ENCODE measurements at regions not wholly inside any gene's neighbourhood (a gene's known extent, or its start where the extent isn't known, plus 50 kb on each side); places are given as distances from the start of the nearest gene placed in this dataset.

GRCh38 chr3:95609411-95609810, 1205.0 kb upstream of the EPHA6 start:
- H3K9me3 ChIP-seq (ENCODE audit: control insufficient read depth, insufficient read depth, low read length) = no peaks in the 10 kb centered on the region
- H3K4me1 ChIP-seq (ENCODE audit: control insufficient read depth, insufficient read depth, low read length) = no peaks in the 10 kb centered on the region
- no peak overlapping the region for H3K4me3 ChIP-seq (ENCODE audit: low read length)
- no peak overlapping the region for H3K27ac ChIP-seq (ENCODE audit: low read length)
- H3K27me3 ChIP-seq (ENCODE audit: control insufficient read depth, insufficient read depth, low read length) = no peaks in the 10 kb centered on the region
- no peak for DNase-seq (ENCODE audit: low read depth, low spot score)
- no peaks in the 10 kb centered on the region for H3K36me3 ChIP-seq (ENCODE audit: control insufficient read depth, insufficient read depth, low read length)

- H3K27ac ChIP-seq (ENCODE audit: low read length) = no peak overlapping the region
- H3K27me3 ChIP-seq (ENCODE audit: control insufficient read depth, insufficient read depth, low read length) = no peaks in the 10 kb centered on the region
- no peak for DNase-seq (ENCODE audit: low read depth, low spot score)
- H3K9me3 ChIP-seq (ENCODE audit: control insufficient read depth, insufficient read depth, low read length) = no peaks in the 10 kb centered on the region
- no peak overlapping the region for H3K4me3 ChIP-seq (ENCODE audit: low read length)
- H3K4me1 ChIP-seq (ENCODE audit: control insufficient read depth, insufficient read depth, low read length) = no peaks in the 10 kb centered on the region
- no peaks in the 10 kb centered on the region for H3K36me3 ChIP-seq (ENCODE audit: control insufficient read depth, insufficient read depth, low read length)
Measured at GRCh38 chr3:95612611-95613010, 1201.8 kb upstream of the EPHA6 start.

DNA sequence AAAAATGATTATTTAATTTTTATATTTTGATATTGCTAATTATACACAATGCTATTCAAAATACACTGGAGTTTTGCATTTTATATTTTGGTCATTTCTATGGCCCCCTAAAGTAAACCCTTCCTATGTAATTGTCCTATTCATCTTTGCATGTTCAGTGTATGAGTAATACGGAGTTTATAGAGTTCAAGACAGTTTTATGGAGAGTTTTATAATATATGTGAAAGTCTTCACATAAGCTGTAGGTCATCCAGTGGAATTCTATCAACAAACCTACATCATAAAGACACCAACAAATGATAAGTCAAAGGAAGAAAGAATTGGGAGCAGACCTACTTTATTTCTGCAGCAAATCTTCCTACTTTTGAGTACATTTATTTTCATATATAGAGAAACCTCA, 1200.4 kb upstream of the EPHA6 start:
- no peaks in the 10 kb centered on the region for H3K36me3 ChIP-seq (ENCODE audit: control insufficient read depth, insufficient read depth, low read length)
- no peaks in the 10 kb centered on the region for H3K4me1 ChIP-seq (ENCODE audit: control insufficient read depth, insufficient read depth, low read length)
- H3K4me3 ChIP-seq (ENCODE audit: low read length) = no peak overlapping the region
- DNase-seq (ENCODE audit: low read depth, low spot score) = no peak
- H3K27ac ChIP-seq (ENCODE audit: low read length) = no peak overlapping the region
- no peaks in the 10 kb centered on the region for H3K9me3 ChIP-seq (ENCODE audit: control insufficient read depth, insufficient read depth, low read length)
- WGBS (ENCODE audit: insufficient coverage, insufficient read length) = no CpG with 5 or more reads among the region's 1 CpG
- no peaks in the 10 kb centered on the region for H3K27me3 ChIP-seq (ENCODE audit: control insufficient read depth, insufficient read depth, low read length)

- Histone ChIP-seq H3K4me1 (ENCODE audit: control insufficient read depth, insufficient read depth, low read length) (no peaks in the 10 kb centered on the region), H3K9me3 (ENCODE audit: control insufficient read depth, insufficient read depth, low read length) (no peaks in the 10 kb centered on the region), H3K36me3 (ENCODE audit: control insufficient read depth, insufficient read depth, low read length) (no peaks in the 10 kb centered on the region), H3K27ac (ENCODE audit: low read length) (no peak overlapping the region), H3K4me3 (ENCODE audit: low read length) (no peak overlapping the region), H3K27me3 (ENCODE audit: control insufficient read depth, insufficient read depth, low read length) (no peaks in the 10 kb centered on the region)
- DNase-seq (ENCODE audit: low read depth, low spot score) = no peak
- WGBS (ENCODE audit: insufficient coverage, insufficient read length) = no CpG with 5 or more reads among the region's 4 CpGs
Measured at GRCh38 chr3:95615592-95616310, 1198.6 kb upstream of the EPHA6 start.

DNA sequence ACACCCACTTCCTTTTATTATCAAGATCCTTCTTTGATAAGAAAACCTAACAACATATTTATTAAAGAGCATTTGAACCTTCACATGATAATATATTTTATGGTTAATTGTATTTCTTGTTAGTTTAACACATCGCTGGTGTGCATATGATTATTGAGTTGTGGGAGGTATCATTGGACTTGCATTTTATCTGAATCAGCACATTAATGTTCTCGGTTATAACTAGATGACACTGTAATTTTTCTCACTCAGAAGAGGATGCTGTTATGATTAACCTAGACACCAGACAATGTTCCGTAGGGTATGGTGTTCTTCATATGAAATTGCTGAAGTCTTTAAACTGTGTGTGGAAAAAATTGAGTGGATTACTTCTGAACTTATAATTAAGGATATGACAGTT, 1188.3 kb upstream of the EPHA6 start:
- H3K27ac ChIP-seq (ENCODE audit: low read length) = no peak overlapping the region
- WGBS (ENCODE audit: insufficient coverage, insufficient read length) = no CpG with 5 or more reads among the region's 3 CpGs
- no peaks in the 10 kb centered on the region for H3K36me3 ChIP-seq (ENCODE audit: control insufficient read depth, insufficient read depth, low read length)
- no peak overlapping the region for H3K4me3 ChIP-seq (ENCODE audit: low read length)
- no peaks in the 10 kb centered on the region for H3K27me3 ChIP-seq (ENCODE audit: control insufficient read depth, insufficient read depth, low read length)
- no peaks in the 10 kb centered on the region for H3K4me1 ChIP-seq (ENCODE audit: control insufficient read depth, insufficient read depth, low read length)
- no peaks in the 10 kb centered on the region for H3K9me3 ChIP-seq (ENCODE audit: control insufficient read depth, insufficient read depth, low read length)
- DNase-seq (ENCODE audit: low read depth, low spot score) = no peak

DNA sequence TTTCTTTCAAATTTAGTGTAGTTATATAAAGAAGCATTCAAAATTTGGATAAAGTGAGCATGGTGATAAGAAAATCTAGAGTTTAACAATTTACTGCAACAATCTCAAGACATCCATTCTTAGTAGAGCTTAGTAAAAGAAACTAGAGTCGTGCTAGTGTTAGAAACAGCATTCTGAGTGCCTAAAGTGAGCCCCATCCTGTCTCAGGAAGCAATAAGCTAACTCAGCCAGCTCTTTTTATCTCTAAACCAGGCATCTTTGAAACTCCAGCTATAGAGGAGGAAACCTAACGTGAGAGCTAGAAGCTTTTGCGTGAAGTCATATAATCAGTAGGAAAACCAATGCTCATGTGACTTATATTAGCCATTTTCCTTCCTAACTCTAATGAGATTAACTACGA, 1187.1 kb upstream of the EPHA6 start:
- Histone ChIP-seq H3K36me3 (ENCODE audit: control insufficient read depth, insufficient read depth, low read length) (no peaks in the 10 kb centered on the region), H3K27me3 (ENCODE audit: control insufficient read depth, insufficient read depth, low read length) (no peaks in the 10 kb centered on the region), H3K9me3 (ENCODE audit: control insufficient read depth, insufficient read depth, low read length) (no peaks in the 10 kb centered on the region), H3K4me3 (ENCODE audit: low read length) (no peak overlapping the region), H3K4me1 (ENCODE audit: control insufficient read depth, insufficient read depth, low read length) (no peaks in the 10 kb centered on the region), H3K27ac (ENCODE audit: low read length) (no peak overlapping the region)
- DNase-seq (ENCODE audit: low read depth, low spot score) = no peak
- no CpG with 5 or more reads among the region's 4 CpGs for WGBS (ENCODE audit: insufficient coverage, insufficient read length)

GRCh38 chr3:95627697-95628096, 1186.7 kb upstream of the EPHA6 start:
- Histone ChIP-seq H3K4me1 (ENCODE audit: control insufficient read depth, insufficient read depth, low read length) (no peaks in the 10 kb centered on the region), H3K9me3 (ENCODE audit: control insufficient read depth, insufficient read depth, low read length) (no peaks in the 10 kb centered on the region), H3K27me3 (ENCODE audit: control insufficient read depth, insufficient read depth, low read length) (no peaks in the 10 kb centered on the region), H3K36me3 (ENCODE audit: control insufficient read depth, insufficient read depth, low read length) (no peaks in the 10 kb centered on the region), H3K4me3 (ENCODE audit: low read length) (no peak overlapping the region), H3K27ac (ENCODE audit: low read length) (no peak overlapping the region)
- no peak for DNase-seq (ENCODE audit: low read depth, low spot score)
- no CpG with 5 or more reads among the region's 2 CpGs for WGBS (ENCODE audit: insufficient coverage, insufficient read length)

GRCh38 chr3:95629802-95630201, 1184.6 kb upstream of the EPHA6 start:
- Histone ChIP-seq H3K4me3 (ENCODE audit: low read length) (no peak overlapping the region), H3K9me3 (ENCODE audit: control insufficient read depth, insufficient read depth, low read length) (no peaks in the 10 kb centered on the region), H3K36me3 (ENCODE audit: control insufficient read depth, insufficient read depth, low read length) (no peaks in the 10 kb centered on the region), H3K27ac (ENCODE audit: low read length) (no peak overlapping the region), H3K27me3 (ENCODE audit: control insufficient read depth, insufficient read depth, low read length) (no peaks in the 10 kb centered on the region), H3K4me1 (ENCODE audit: control insufficient read depth, insufficient read depth, low read length) (no peaks in the 10 kb centered on the region)
- no CpG with 5 or more reads among the region's 1 CpG for WGBS (ENCODE audit: insufficient coverage, insufficient read length)
- no peak for DNase-seq (ENCODE audit: low read depth, low spot score)

DNA sequence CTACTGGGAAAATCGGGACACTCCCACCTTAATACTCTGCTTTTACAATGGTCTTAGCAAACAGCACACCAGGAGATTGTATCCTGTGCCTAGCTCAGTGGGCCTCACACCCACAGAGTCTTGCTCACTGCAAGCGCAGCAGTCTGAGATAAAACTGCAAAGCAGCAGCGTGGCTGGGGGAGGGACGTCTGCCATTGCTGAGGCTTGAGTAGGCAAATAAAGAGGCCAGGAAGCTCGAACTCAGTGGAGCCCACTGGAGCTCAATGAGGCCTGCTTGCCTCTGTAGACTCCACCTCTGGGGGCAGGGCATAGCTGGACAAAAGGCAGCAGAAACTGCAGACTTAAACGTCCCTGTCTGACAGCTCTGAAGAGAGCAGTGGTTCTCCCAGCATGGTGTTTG, 1169.1 kb upstream of the EPHA6 start:
- no peaks in the 10 kb centered on the region for H3K4me1 ChIP-seq (ENCODE audit: control insufficient read depth, insufficient read depth, low read length)
- DNase-seq (ENCODE audit: low read depth, low spot score) = no peak
- H3K4me3 ChIP-seq (ENCODE audit: low read length) = no peak overlapping the region
- no peak overlapping the region for H3K27ac ChIP-seq (ENCODE audit: low read length)
- no CpG with 5 or more reads among the region's 6 CpGs for WGBS (ENCODE audit: insufficient coverage, insufficient read length)
- H3K27me3 ChIP-seq (ENCODE audit: control insufficient read depth, insufficient read depth, low read length) = no peaks in the 10 kb centered on the region
- no peaks in the 10 kb centered on the region for H3K36me3 ChIP-seq (ENCODE audit: control insufficient read depth, insufficient read depth, low read length)
- no peaks in the 10 kb centered on the region; the same call in 1 of the 2 replicates for H3K9me3 ChIP-seq (ENCODE audit: control insufficient read depth, insufficient read depth, low read length)

- Histone ChIP-seq H3K27ac (ENCODE audit: low read length) (no peak overlapping the region), H3K36me3 (ENCODE audit: control insufficient read depth, insufficient read depth, low read length) (no peaks in the 10 kb centered on the region), H3K4me3 (ENCODE audit: low read length) (no peak overlapping the region), H3K9me3 (ENCODE audit: control insufficient read depth, insufficient read depth, low read length) (no peaks in the 10 kb centered on the region), H3K4me1 (ENCODE audit: control insufficient read depth, insufficient read depth, low read length) (no peaks in the 10 kb centered on the region), H3K27me3 (ENCODE audit: control insufficient read depth, insufficient read depth, low read length) (no peaks in the 10 kb centered on the region)
- DNase-seq (ENCODE audit: low read depth, low spot score) = no peak
- WGBS (ENCODE audit: insufficient coverage, insufficient read length) = no CpG with 5 or more reads among the region's 13 CpGs
Measured at GRCh38 chr3:95654570-95655362, 1159.6 kb upstream of the EPHA6 start.

Measured in iPS DF 6.9 (cell line).